GM12891 (cell line): ENCODE measurements at regions not wholly inside any gene's neighbourhood (a gene's known extent, or its start where the extent isn't known, plus 50 kb on each side); places are given as distances from the start of the nearest gene placed in this dataset.
"Not testable (repeated sequence)": the region's sequence is repeated elsewhere in the genome, so short reads cannot be mapped to it uniquely, and the experiment has no call there.

Experiments
- POLR2A ChIP-seq: IDR thresholded peaks from 2 replicates; pipeline ENCODE4 v1.6.1; 2011; ENCODE audit warnings: low read depth, low read length, control low read depth
- POLR2AphosphoS5 ChIP-seq: IDR thresholded peaks from 2 replicates; pipeline ENCODE4 v1.6.1; 2011; ENCODE audit warnings: low read depth, low read length, control low read depth
- POU2F2 ChIP-seq: IDR thresholded peaks from 2 replicates; pipeline ENCODE4 v1.6.1; 2011; ENCODE audit warnings: low read depth, mild to moderate bottlenecking, control low read depth, low read length, moderate library complexity
- SPI1 ChIP-seq: IDR thresholded peaks from 2 replicates; pipeline ENCODE4 v1.6.1; 2011; ENCODE audit warnings: low read depth, low read length, control low read depth
- TAF1 ChIP-seq: IDR thresholded peaks from 2 replicates; pipeline ENCODE4 v1.6.1; 2011; ENCODE audit warnings: low read depth, low read length, control low read depth

GRCh38 chr5:62250085-62250484 lies 55.9 kb upstream of the KIF2A start:
- TF ChIP-seq POLR2AphosphoS5, POLR2A, TAF1, SPI1, POU2F2: not testable (repeated sequence)
